PC-9 (cell line): ENCODE measurements at regions not wholly inside any gene's neighbourhood (a gene's known extent, or its start where the extent isn't known, plus 50 kb on each side); places are given as distances from the start of the nearest gene placed in this dataset.

ENCODE experiments used
- CTCF ChIP-seq: fragments of 200-600 bp; sonication (generic); conservative IDR thresholded peaks from 2 replicates; pipeline ENCODE4 v1.6.1; 2017; ENCODE audit warnings: mixed run types, antibody characterized with exemption, mild to moderate bottlenecking, moderate library complexity
- EZH2 ChIP-seq: fragments of 200-600 bp; sonication (generic); IDR thresholded peaks from 2 replicates; pipeline ENCODE4 v1.8.0; 2017; ENCODE audit warnings: antibody characterized with exemption, low read depth

- TF ChIP-seq CTCF = no peak
- TF ChIP-seq EZH2 = no peak
Measured at GRCh38 chr15:70356062-70356860, 258.5 kb upstream of the TLE3 start.
